ENCODE measurements at regions not wholly inside any gene's neighbourhood (a gene's known extent, or its start where the extent isn't known, plus 50 kb on each side); places are given as distances from the start of the nearest gene placed in this dataset.

GRCh38 chr2:74083750-74084149, 64.0 kb downstream of the BOLA3 start:
- TF ChIP-seq POLR2A (IDR thresholded peaks at IDR 0.05; ENCODE audit: low read depth, low read length), result no peak
- TF ChIP-seq POLR2AphosphoS5 (IDR thresholded peaks at IDR 0.05; ENCODE audit: low read depth, low read length), result no peak
